ENCODE measurements at regions not wholly inside any gene's neighbourhood (a gene's known extent, or its start where the extent isn't known, plus 50 kb on each side); places are given as distances from the start of the nearest gene placed in this dataset.

DNA sequence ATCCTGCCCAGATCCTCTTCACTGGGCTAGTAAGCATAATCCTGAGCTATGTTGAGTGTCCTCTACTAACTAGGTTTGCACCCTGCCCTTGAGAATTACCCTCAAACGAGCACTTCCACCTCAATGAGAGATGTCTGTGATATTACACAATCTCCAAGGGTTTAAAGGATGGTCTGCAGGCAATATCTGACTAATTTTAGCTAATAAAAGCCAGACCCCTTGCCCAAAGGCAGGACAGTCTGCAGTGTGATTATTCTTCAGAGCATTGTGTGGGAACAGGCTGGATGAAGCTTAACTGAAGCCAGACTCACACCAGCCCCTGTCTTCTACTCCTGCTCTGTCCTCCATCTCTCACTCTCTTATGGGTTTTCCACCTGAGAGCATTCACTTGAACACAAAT is 544.9 kb upstream of the DDX18 start:
- WGBS, 2 donors: 31 to 42% methylated on average over 1 of the region's 1 CpG
- no peak overlapping the region for H3K27ac ChIP-seq (ENCODE audit: low read depth in 1 of 2, low read length in 2 of 2)
- H3K4me1 ChIP-seq (ENCODE audit: control insufficient read depth in 1 of 2, insufficient read depth in 2 of 2, low read length in 2 of 2): no peaks in the 10 kb centered on the region
- DNase-seq: no peak
- no peak overlapping the region for H3K4me3 ChIP-seq (ENCODE audit: low read length in 2 of 2)
- H3K36me3 ChIP-seq (ENCODE audit: control insufficient read depth in 1 of 2, insufficient read depth in 2 of 2, low read length in 1 of 2): no peaks in the 10 kb centered on the region
- intact Hi-C loops (cut with DNase I): no loop called here
- no peak for ATAC-seq (ENCODE audit: low FRiP score)
- no peaks in the 10 kb centered on the region for H3K27me3 ChIP-seq (ENCODE audit: control insufficient read depth in 1 of 2, insufficient read depth in 2 of 2, low read length in 1 of 2)
- no peaks in the 10 kb centered on the region for H3K9me3 ChIP-seq (ENCODE audit: control insufficient read depth, low read length)

- 6 to 12% methylated on average over 1 of the region's 1 CpG for WGBS, 2 donors
- Histone ChIP-seq H3K36me3 (ENCODE audit: control insufficient read depth in 1 of 2, insufficient read depth in 2 of 2, low read length in 1 of 2) (no peaks in the 10 kb centered on the region), H3K27ac (ENCODE audit: low read depth in 1 of 2, low read length in 2 of 2) (no peak overlapping the region), H3K4me1 (ENCODE audit: control insufficient read depth in 1 of 2, insufficient read depth in 2 of 2, low read length in 2 of 2) (no peaks in the 10 kb centered on the region), H3K27me3 (ENCODE audit: control insufficient read depth in 1 of 2, insufficient read depth in 2 of 2, low read length in 1 of 2) (no peaks in the 10 kb centered on the region), H3K9me3 (ENCODE audit: control insufficient read depth, low read length) (no peaks in the 10 kb centered on the region), H3K4me3 (ENCODE audit: low read length in 2 of 2) (no peak overlapping the region)
- no peak for DNase-seq
- no peak for ATAC-seq (ENCODE audit: low FRiP score)
- intact Hi-C loops (cut with DNase I): no loop called here
These were observed 542.9 kb upstream of the DDX18 start for GRCh38 chr2:117271631-117272030.

DNA sequence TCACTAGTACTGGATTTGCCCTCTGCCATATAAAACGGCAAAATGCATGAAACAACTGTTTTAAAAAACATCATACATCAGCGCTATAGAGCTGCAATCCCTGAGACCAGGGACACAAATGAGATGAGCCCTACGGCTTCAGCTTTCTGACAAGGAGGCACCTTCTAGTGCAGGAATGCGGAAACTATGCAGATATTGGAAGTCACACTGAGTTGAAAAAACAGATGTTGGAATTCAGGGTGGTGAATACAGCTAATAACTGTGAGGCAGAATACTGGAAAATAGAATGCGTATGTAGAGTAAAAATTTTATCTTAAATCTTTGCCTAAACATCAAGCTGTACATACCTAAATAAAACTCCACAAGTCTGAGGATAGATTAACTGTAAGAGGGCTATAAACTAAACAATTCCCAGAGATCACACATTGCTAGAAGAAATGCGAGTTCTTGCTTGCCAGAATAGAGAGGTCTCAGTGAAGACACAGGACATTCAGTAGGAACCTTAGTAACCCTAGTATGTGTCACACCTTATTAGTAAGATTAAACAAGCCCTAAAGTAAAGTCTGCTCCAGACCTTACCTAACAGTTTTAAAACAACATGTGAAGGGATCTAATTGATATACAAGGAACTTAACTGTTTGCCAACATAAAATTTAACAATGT is 541.4 kb upstream of the DDX18 start:
- intact Hi-C loops (cut with DNase I): no loop called here
- ATAC-seq (ENCODE audit: low FRiP score) (no peak), DNase-seq (no peak)
- H3K27ac ChIP-seq (ENCODE audit: low read depth in 1 of 2, low read length in 2 of 2): no peak overlapping the region
- H3K36me3 ChIP-seq (ENCODE audit: control insufficient read depth in 1 of 2, insufficient read depth in 2 of 2, low read length in 1 of 2): no peaks in the 10 kb centered on the region
- no peaks in the 10 kb centered on the region for H3K27me3 ChIP-seq (ENCODE audit: control insufficient read depth in 1 of 2, insufficient read depth in 2 of 2, low read length in 1 of 2)
- no peaks in the 10 kb centered on the region for H3K4me1 ChIP-seq (ENCODE audit: control insufficient read depth in 1 of 2, insufficient read depth in 2 of 2, low read length in 2 of 2)
- 23 to 27% methylated on average over 6 of the region's 6 CpGs for WGBS, 2 donors
- no peak overlapping the region for H3K4me3 ChIP-seq (ENCODE audit: low read length in 2 of 2)
- no peaks in the 10 kb centered on the region for H3K9me3 ChIP-seq (ENCODE audit: control insufficient read depth, low read length)

DNA sequence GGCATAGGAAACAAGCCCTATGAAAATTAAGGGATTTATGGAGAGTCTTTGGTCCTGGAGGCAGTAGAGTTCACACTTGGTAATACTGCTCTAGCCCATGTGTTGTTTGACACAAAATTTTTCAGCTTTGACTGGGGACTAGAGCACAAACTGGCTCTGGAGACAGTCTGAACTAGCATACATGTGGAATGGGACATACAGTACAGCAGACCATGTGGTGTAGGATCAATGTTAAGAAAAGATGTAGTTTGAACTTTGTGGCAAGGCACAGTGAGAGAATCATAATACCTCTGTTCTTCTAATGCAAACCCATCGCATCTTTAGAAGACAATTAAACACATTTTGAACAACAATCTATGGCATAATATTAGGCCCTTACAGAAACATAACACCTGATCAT is 521.5 kb upstream of the DDX18 start:
- Histone ChIP-seq H3K27me3 (ENCODE audit: control insufficient read depth in 1 of 2, insufficient read depth in 2 of 2, low read length in 1 of 2) (no peaks in the 10 kb centered on the region), H3K9me3 (ENCODE audit: control insufficient read depth, low read length) (no peaks in the 10 kb centered on the region), H3K4me1 (ENCODE audit: control insufficient read depth in 1 of 2, insufficient read depth in 2 of 2, low read length in 2 of 2) (no peaks in the 10 kb centered on the region), H3K36me3 (ENCODE audit: control insufficient read depth in 1 of 2, insufficient read depth in 2 of 2, low read length in 1 of 2) (no peaks in the 10 kb centered on the region), H3K27ac (ENCODE audit: low read depth in 1 of 2, low read length in 2 of 2) (no peak overlapping the region), H3K4me3 (ENCODE audit: low read length in 2 of 2) (no peak overlapping the region)
- ATAC-seq (ENCODE audit: low FRiP score) (no peak), DNase-seq (no peak)
- WGBS, 2 donors: 88 to 92% methylated on average over 1 of the region's 1 CpG
- intact Hi-C loops (cut with DNase I): no loop called here

GRCh38 chr2:117299451-117299850 is 515.0 kb upstream of the DDX18 start:
- 75 to 77% methylated on average over 2 of the region's 2 CpGs for WGBS, 2 donors
- Histone ChIP-seq H3K27ac (ENCODE audit: low read depth in 1 of 2, low read length in 2 of 2) (no peak overlapping the region), H3K36me3 (ENCODE audit: control insufficient read depth in 1 of 2, insufficient read depth in 2 of 2, low read length in 1 of 2) (no peaks in the 10 kb centered on the region), H3K4me3 (ENCODE audit: low read length in 2 of 2) (no peak overlapping the region), H3K9me3 (ENCODE audit: control insufficient read depth, low read length) (peaks cover 4% of the 10 kb centered on the region), H3K27me3 (ENCODE audit: control insufficient read depth in 1 of 2, insufficient read depth in 2 of 2, low read length in 1 of 2) (no peaks in the 10 kb centered on the region), H3K4me1 (ENCODE audit: control insufficient read depth in 1 of 2, insufficient read depth in 2 of 2, low read length in 2 of 2) (no peaks in the 10 kb centered on the region)
- ATAC-seq (ENCODE audit: low FRiP score): no peak
- intact Hi-C loops (cut with DNase I): no loop called here
- no peak for DNase-seq

DNA sequence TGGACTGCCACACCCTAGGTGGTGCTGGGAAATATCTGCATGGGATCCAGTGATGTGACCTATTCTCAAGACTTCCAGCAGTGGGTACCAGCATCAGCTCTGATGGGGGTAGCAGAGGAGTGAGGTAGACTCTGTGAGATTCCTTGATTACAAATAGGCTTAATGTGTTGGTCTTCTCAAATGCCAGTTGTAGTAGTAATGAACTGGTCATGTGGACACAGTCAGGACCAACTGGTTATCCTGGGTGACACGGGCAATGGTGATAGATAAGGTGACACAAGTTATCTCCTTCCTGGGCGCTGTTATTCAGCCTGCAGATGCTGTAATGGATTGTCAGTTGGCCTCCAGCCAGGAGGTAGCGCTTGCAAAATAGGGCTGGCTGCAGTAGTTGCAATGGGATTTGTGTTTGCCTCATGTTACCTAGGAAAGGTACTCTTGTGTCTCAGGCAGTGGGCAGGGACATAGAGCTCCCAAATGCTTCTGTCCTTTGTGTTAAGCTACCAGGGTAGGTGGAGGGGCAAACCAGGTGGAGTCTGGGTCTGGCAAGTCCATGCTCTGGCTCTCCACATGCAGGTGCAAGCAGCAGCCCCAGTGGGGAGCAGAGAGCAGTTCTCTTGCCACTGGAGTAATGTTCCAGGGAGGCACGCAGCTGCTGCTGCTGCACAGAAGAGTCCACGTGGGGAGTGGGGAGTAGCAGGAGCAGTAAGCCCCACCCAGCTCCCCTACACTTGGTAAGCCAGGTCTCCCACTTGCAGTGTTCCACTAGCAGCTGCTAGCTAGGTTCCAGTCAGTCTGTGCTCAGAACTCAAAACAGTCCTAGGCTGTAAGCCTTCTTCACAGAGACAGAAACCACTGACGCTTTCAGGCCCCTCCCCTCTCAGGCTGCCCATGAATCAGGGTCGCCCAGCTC is 505.4 kb upstream of the DDX18 start:
- Histone ChIP-seq H3K27ac (ENCODE audit: low read depth in 1 of 2, low read length in 2 of 2) (no peak overlapping the region), H3K4me3 (ENCODE audit: low read length in 2 of 2) (no peak overlapping the region), H3K27me3 (ENCODE audit: control insufficient read depth in 1 of 2, insufficient read depth in 2 of 2, low read length in 1 of 2) (no peaks in the 10 kb centered on the region), H3K4me1 (ENCODE audit: control insufficient read depth in 1 of 2, insufficient read depth in 2 of 2, low read length in 2 of 2) (no peaks in the 10 kb centered on the region), H3K9me3 (ENCODE audit: control insufficient read depth, low read length) (peaks cover 1% of the 10 kb centered on the region), H3K36me3 (ENCODE audit: control insufficient read depth in 1 of 2, insufficient read depth in 2 of 2, low read length in 1 of 2) (no peaks in the 10 kb centered on the region)
- ATAC-seq (ENCODE audit: low FRiP score) (no peak), DNase-seq (no peak)
- 82 to 83% methylated on average over 7 of the region's 7 CpGs for WGBS, 2 donors
- intact Hi-C loops (cut with DNase I): no loop called here

- intact Hi-C loops (cut with DNase I): no loop called here
- ATAC-seq (ENCODE audit: low FRiP score): no peak
These were observed 492.7 kb upstream of the DDX18 start for GRCh38 chr2:117321816-117322215.

DNA sequence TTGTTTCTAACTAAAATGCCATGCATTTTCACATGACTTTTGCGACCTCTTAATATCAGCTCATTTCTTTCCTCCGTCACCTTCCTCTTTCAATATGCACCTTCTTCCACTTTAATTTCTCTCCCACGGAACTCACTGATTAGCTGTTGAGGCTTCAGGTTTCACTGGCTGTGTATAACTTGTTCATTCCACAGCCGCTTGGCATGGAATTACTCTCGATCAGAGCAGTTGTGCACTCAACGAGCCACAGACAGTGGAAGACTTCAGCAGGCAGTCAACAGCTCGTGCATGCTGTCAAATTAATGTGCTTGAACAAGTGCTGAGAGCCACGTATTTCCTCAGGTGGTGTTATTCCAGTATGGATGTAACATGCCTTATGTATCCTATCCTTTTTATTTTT is 491.2 kb upstream of the DDX18 start:
- no peaks in the 10 kb centered on the region for H3K27me3 ChIP-seq (ENCODE audit: control insufficient read depth in 1 of 2, insufficient read depth in 2 of 2, low read length in 1 of 2)
- H3K27ac ChIP-seq (ENCODE audit: low read depth in 1 of 2, low read length in 2 of 2): no peak overlapping the region
- H3K36me3 ChIP-seq (ENCODE audit: control insufficient read depth in 1 of 2, insufficient read depth in 2 of 2, low read length in 1 of 2): no peaks in the 10 kb centered on the region
- H3K9me3 ChIP-seq (ENCODE audit: control insufficient read depth, low read length): no peaks in the 10 kb centered on the region
- 15 to 16% methylated on average over 8 of the region's 8 CpGs for WGBS, 2 donors
- intact Hi-C loops (cut with DNase I): no loop called here
- H3K4me3 ChIP-seq (ENCODE audit: low read length in 2 of 2): no peak overlapping the region
- no peak for ATAC-seq (ENCODE audit: low FRiP score)
- no peaks in the 10 kb centered on the region for H3K4me1 ChIP-seq (ENCODE audit: control insufficient read depth in 1 of 2, insufficient read depth in 2 of 2, low read length in 2 of 2)
- DNase-seq: no peak

More at GRCh38 chr2:117321816-117322215, 492.7 kb upstream of the DDX18 start:
- no peaks in the 10 kb centered on the region for H3K36me3 ChIP-seq (ENCODE audit: control insufficient read depth in 1 of 2, insufficient read depth in 2 of 2, low read length in 1 of 2)
- WGBS, 2 donors: 72 to 75% methylated on average over 2 of the region's 2 CpGs
- no peak overlapping the region for H3K4me3 ChIP-seq (ENCODE audit: low read length in 2 of 2)
- H3K27ac ChIP-seq (ENCODE audit: low read depth in 1 of 2, low read length in 2 of 2): no peak overlapping the region
- no peaks in the 10 kb centered on the region for H3K4me1 ChIP-seq (ENCODE audit: control insufficient read depth in 1 of 2, insufficient read depth in 2 of 2, low read length in 2 of 2)
- H3K27me3 ChIP-seq (ENCODE audit: control insufficient read depth in 1 of 2, insufficient read depth in 2 of 2, low read length in 1 of 2): no peaks in the 10 kb centered on the region
- no peak for DNase-seq
- no peaks in the 10 kb centered on the region for H3K9me3 ChIP-seq (ENCODE audit: control insufficient read depth, low read length)

- Histone ChIP-seq H3K36me3 (ENCODE audit: control insufficient read depth in 1 of 2, insufficient read depth in 2 of 2, low read length in 1 of 2) (no peaks in the 10 kb centered on the region), H3K4me3 (ENCODE audit: low read length in 2 of 2) (no peak overlapping the region), H3K9me3 (ENCODE audit: control insufficient read depth, low read length) (no peaks in the 10 kb centered on the region), H3K4me1 (ENCODE audit: control insufficient read depth in 1 of 2, insufficient read depth in 2 of 2, low read length in 2 of 2) (no peaks in the 10 kb centered on the region), H3K27ac (ENCODE audit: low read depth in 1 of 2, low read length in 2 of 2) (no peak overlapping the region), H3K27me3 (ENCODE audit: control insufficient read depth in 1 of 2, insufficient read depth in 2 of 2, low read length in 1 of 2) (no peaks in the 10 kb centered on the region)
- intact Hi-C loops (cut with DNase I): no loop called here
- DNase-seq (no peak), ATAC-seq (ENCODE audit: low FRiP score) (no peak)
- 73 to 76% methylated on average over 4 of the region's 4 CpGs for WGBS, 2 donors
These were observed 483.9 kb upstream of the DDX18 start for GRCh38 chr2:117330641-117331040.
